Breast epithelium (tissue), 3 donors: ENCODE measurements at regions not wholly inside any gene's neighbourhood (a gene's known extent, or its start where the extent isn't known, plus 50 kb on each side); places are given as distances from the start of the nearest gene placed in this dataset.

Experiments used
- CTCF ChIP-seq, 3 donors: fragments of 450-650 bp; IDR thresholded peaks; one replicate each; pipeline ENCODE4 v1.5.1; 2016 to 2017; ENCODE audit warnings: antibody characterized with exemption in 3 of 3, mild to moderate bottlenecking in 3 of 3, moderate library complexity in 3 of 3
- POLR2A ChIP-seq: fragments of 450-650 bp; IDR thresholded peaks from one replicate; pipeline ENCODE4 v1.6.1; 2016; ENCODE audit warnings: antibody characterized with exemption, mild to moderate bottlenecking, moderate library complexity
- POLR2AphosphoS5 ChIP-seq, 3 donors: sonication (generic); formaldehyde crosslinking; IDR thresholded peaks; one replicate each; pipeline ENCODE4 v1.6.1; 2017; ENCODE audit warnings: antibody characterized with exemption in 3 of 3

- TF ChIP-seq CTCF (IDR thresholded peaks at IDR 0.05) (no peak), POLR2A (no peak), POLR2AphosphoS5 (IDR thresholded peaks at IDR 0.05) (no peak)
Observed at GRCh38 chr15:29342201-29342600, 72.6 kb upstream of the NSMCE3 start.
